ENCODE measurements at regions not wholly inside any gene's neighbourhood (a gene's known extent, or its start where the extent isn't known, plus 50 kb on each side); places are given as distances from the start of the nearest gene placed in this dataset.

DNA sequence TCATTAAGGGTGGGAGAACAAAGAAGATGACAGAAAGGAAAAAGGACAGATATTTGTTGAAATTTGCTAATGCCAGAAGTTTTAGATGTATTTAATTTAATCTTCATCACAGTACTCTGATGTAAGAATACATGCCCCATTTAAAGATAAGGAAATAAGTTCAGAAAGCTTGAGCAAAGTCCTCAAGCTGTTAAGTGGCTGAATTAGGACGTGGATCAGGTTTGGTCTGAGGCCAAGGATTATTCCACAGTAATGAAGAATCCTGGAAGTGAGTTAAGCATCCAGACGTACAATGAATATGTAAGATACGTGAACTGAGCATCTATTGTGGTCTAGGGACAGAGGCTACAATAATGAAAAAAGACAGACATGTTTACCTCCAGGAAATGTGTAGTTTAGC is 671.3 kb downstream of the PRELID2 start:
- TF ChIP-seq, protein P1, sequence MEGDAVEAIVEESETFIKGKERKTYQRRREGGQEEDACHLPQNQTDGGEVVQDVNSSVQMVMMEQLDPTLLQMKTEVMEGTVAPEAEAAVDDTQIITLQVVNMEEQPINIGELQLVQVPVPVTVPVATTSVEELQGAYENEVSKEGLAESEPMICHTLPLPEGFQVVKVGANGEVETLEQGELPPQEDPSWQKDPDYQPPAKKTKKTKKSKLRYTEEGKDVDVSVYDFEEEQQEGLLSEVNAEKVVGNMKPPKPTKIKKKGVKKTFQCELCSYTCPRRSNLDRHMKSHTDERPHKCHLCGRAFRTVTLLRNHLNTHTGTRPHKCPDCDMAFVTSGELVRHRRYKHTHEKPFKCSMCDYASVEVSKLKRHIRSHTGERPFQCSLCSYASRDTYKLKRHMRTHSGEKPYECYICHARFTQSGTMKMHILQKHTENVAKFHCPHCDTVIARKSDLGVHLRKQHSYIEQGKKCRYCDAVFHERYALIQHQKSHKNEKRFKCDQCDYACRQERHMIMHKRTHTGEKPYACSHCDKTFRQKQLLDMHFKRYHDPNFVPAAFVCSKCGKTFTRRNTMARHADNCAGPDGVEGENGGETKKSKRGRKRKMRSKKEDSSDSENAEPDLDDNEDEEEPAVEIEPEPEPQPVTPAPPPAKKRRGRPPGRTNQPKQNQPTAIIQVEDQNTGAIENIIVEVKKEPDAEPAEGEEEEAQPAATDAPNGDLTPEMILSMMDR (IDR thresholded peaks at IDR 0.05) = no peak
- TF ChIP-seq POLR2A (IDR thresholded peaks at IDR 0.05) = no peak

All from esophagus squamous epithelium (tissue), 4 donors.